ENCODE measurements at regions not wholly inside any gene's neighbourhood (a gene's known extent, or its start where the extent isn't known, plus 50 kb on each side); places are given as distances from the start of the nearest gene placed in this dataset.
"Not testable (repeated sequence)": the region's sequence is repeated elsewhere in the genome, so short reads cannot be mapped to it uniquely, and the experiment has no call there.

DNA sequence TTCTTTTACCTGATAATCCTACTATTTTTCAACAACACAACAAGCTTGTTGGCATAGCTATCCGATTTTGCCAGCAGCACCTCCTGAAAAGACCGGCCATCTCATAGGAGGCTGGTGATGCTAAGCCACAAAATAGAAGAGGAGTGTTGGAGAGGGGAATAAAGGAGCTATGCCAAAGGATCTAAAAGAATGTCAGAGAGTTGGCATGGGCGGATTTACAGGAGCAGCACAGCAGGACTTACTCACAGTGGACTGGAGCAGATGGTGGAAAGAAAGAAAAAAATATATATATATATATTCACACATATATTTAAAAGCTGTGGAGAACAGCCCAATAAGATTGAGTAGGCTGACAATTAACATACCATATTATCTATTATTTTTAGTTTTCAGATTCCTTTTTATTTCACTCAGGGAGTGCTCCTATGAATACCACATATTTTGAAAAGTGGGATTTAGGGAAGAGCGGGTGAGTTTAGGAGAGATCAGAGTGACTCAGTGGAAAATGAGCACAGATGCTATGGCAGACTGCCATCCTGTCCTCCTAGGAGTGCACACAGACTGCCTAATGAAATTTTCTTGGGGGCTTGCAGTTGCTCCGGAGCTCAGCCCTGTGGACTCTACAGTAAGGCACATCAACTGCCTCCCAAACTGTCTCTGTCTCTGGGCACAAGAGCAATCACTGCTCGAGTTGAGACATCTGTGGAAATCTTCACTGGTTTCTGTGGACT, 394.4 kb upstream of the CHRM3 start:
- no peak for DNase-seq

- no peak for DNase-seq
Measured at GRCh38 chr1:238985312-238985711, 401.1 kb upstream of the CHRM3 start.

- no peak for DNase-seq
Measured at GRCh38 chr1:238982736-238983135, 403.6 kb upstream of the CHRM3 start.

DNA sequence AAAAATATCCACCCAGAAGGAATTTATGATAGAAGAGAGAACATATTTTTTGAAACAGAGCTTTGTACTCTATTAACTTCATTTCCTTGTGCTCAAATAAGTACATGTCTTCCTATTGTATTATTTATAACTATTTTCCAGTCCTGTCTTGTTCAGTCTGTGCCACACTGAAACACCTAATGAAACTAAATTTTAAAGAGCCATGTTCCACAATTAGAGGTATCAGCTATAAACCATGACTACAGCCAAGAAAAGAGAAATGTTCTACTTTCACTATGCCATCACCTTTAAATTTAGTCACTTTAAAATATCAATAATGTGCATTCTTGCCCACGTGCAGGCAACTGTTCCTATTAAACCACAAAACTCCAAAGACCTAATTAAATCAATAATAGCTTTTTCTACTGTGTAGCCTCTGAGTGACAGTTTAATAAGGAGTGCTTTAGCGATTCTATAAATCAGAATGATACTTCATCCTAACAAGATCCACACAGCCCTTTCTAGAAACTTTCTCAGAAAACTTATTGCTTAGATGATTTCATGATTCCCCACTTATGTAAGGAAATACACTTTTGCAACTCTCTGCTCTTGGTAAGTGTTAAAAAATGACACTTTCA, 404.9 kb upstream of the CHRM3 start:
- no peak for DNase-seq

DNA sequence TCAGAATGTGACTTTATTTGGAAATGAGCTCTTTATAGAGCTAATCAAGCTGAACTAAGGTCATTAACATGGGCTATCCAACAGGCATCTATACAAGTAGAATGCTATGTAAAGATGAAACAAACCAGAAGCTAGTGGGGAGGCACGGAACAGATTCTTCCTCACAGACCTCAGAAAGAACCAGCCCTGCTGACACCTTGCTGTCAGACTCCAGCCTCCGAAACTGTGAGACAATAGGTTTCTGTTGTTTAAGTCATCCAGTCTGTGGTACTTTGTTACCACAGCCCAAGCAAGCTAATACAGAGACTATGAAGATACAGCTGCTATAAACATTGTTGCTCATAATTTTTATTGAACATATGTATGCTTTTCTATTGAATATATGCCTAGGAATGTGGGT, 406.3 kb upstream of the CHRM3 start:
- DNase-seq = no peak

DNA sequence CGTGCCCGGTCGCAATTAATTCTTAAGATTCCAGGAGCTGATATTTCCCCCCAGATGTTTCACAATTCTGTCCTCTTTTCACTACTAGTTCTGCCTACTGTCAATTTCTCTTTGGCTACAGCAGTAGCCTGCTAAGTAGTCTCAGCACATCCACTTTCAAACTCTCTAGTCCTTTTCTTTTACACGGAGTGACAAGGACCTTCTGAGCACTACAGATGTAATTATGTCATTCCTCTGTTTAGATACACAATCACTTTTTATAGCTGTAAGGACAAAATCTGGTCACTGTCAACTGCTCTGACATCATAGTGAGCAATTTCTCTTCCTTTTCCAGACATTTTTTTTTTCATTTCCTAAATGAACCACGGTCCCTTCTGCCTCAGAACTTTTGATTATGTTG, 421.7 kb upstream of the CHRM3 start:
- DNase-seq = no peak

GRCh38 chr1:238962941-238963340, 423.4 kb upstream of the CHRM3 start:
- no peak for DNase-seq

- DNase-seq = no peak
Measured at GRCh38 chr1:238961790-238962189, 424.6 kb upstream of the CHRM3 start.

DNA sequence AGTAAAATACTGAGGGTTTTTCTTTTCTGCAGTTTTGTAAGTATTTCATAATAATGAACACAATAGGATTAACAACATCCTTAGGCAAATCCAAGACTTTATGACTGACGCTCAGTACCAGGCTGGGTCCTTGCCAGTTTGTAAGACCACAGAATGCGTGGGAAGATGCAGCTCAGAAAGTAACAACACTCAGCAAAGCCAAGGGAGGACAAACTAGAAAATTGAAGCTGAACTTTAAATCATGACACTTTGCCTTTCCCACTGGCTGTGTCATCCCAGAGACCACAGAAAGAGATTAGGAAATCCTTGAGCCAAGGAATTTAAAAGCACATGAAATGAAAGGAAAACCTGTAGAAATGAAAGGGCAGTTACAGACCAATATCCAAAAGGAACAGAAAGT, 426.3 kb upstream of the CHRM3 start:
- DNase-seq = no peak

DNA sequence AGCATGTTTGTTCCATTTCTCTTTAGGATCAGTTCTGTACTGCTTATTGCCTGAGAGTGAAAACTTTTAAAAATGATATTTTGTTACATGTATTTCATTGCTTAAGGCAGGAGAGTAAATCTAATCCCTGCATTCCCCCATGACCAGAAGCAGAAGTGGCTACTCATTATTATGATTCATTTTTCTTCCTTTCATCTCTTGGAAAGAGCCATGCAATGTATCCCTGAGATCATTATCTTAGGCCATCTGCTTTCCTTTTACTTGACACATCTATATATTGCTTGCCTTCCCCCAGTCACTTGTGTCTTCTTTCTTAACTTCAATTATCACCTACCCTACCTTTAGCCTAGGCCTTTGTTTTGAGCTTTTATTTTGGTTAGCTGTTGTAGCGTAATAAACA, 430.4 kb upstream of the CHRM3 start:
- no peak for DNase-seq

- no peak for DNase-seq
Measured at GRCh38 chr1:238954865-238955264, 431.5 kb upstream of the CHRM3 start.

GRCh38 chr1:238953448-238954010, 432.8 kb upstream of the CHRM3 start:
- no peak for DNase-seq

DNA sequence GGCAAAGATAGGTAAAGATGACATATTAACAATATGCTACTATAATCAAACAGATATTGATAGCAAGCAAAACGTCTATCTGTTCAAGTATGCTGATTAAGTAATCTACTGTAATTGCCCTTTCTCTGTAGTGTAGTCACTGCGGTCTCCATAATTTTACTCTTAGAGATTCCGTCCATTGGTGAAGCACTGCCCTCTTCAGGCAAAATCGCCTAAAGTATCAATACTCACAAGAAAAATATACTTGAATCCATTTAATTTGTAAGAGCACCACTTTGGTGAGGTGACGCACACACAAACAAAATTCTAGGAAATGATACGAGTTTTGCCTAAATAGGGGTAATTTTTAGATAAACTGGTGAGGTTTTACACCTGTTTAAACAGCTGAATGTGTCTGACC, 434.6 kb upstream of the CHRM3 start:
- no peak for DNase-seq

DNA sequence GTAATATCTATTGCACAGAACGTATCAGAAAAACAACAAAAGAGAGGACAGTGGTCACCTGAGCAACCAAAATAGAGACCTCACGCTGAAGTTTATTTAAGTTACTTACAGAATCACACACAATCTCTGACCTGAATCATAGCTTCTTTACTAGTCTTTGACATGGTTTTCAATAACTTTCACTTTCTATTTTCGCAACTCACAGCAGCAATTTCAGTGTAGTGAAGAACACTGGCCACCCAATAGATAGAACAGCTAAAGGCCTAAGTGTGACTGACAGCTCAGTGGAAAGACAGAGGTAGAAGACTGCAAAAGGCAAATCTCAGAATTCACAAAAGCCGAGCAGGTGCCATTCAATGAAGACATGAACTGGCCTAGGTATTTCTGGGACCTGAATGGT, 435.6 kb upstream of the CHRM3 start:
- DNase-seq = no peak

- DNase-seq = no peak
Measured at GRCh38 chr1:238950017-238950416, 436.4 kb upstream of the CHRM3 start.

DNA sequence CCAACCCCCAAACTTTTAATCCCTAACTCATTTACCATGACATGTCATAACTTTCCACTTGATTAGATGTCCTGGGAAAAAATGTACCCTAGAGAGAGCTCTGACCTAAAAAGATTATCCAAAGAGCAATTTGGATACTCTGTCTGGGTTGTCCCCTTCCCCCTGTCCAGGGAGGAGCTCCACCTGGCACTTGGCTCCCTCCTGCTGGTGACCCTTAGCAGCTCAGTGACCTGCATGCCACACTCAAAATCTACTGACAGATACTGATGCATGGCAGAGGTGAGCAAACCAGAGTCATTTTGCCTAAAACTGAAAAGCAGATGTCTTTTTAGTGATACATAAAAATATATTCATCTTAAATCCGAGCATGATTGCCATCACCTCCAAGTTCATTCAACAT, 442.3 kb upstream of the CHRM3 start:
- DNase-seq = no peak

DNA sequence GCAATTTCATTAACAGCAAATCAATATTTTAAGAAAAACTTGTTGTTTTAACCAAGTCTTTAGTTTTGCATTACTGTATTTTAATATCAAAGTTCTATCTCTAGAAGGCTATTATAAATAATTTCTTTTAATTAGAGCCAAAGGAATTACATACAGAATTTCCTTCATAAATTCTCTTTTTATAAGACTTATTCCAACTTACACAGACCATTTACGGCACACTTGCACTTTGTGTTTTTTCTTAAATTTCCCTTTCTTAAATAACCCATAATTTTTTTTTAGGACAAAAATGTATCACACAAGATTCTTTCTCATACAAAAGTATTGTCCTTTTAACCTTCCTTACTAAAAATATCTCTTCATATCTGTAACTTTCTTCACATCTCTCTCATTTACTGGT, 458.5 kb upstream of the CHRM3 start:
- DNase-seq = no peak

- no peak for DNase-seq
Measured at GRCh38 chr1:238916828-238917227, 469.5 kb upstream of the CHRM3 start.

DNA sequence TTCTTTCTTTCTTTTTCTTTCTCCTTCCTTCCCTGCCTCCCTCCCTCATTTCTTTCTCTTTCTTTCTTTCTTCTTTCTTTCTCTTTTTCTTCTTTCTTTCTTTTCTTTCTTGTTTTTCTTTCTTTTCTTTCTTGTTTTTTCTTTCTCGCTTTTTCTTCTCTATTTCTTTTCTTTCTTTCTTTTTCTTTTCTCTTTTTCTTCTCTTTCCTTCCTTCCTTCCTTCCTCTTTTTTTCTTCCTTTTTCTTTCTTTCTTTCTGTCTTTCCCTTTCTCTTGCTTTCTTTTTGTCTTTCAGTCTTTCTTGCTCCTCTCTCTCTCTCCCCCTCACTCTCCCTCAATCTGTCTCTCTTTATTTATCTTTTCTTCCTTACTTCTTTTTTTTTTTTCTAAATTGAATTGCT, 472.0 kb upstream of the CHRM3 start:
- no peak for DNase-seq

GRCh38 chr1:238913210-238913609, 473.2 kb upstream of the CHRM3 start:
- DNase-seq = no peak

DNA sequence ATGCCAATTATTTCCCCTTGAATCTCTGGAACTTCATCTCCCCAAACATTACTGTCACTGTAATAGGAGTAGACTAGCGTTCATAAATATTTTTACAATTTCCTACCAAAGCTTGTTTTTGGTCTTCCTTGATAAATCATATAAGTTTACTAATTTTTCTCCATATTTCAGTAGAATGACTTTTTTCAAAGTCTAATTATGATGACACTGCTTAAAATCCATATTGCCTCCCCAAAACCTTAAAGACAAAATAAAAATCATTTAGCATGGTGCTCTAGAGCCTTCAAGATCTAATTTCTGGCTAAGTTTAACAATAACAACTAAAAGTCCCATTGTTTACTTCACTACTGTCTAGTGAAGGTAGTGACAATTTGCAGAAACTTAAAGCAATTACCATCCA, 474.2 kb upstream of the CHRM3 start:
- no peak for DNase-seq

DNA sequence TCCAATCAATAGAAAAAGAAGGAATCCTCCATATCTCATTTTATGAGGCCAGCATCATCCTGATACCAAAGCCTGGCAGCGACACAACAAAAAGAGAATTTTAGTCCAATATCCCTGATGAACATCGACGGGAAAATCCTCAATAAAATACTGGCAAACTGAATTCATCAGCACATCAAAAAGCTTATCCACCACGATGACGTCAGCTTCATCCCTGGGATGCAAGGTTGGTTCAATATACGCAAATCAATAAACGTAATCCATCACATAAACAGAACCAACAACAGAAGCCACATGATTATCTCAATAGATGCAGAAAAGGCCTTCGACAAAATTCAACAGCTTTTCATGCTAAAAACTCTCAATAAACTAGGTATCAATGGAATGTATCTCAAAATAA, 483.6 kb upstream of the CHRM3 start:
- DNase-seq = not testable (repeated sequence)

DNA sequence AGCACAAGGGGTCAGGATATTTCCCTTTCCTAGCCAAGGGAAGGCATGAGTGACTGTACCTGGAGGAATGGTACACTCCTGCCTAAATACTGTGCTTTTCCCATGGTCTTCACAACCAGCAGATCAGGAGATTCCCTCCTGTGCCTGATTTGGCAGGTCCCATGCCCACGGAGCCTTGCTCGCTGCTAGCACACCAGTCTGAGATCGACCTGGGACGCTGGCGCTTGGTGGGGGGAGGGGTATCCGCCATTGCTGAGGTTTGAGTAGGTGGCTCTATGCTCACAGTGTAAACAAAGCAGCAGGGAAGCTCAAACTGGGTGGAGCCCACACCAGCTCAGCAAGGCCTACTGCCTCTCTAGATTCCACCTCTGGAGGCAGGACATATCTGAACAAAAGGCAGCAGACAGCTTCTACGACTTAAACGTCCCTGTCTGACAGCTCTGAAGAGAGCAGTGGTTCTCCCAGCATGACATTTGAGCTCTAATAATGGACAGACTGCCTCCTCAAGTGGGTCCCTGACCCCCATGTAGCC, 486.0 kb upstream of the CHRM3 start:
- DNase-seq = no peak

- no peak for DNase-seq
Measured at GRCh38 chr1:238898856-238899255, 487.5 kb upstream of the CHRM3 start.
